ENCODE measurements at regions not wholly inside any gene's neighbourhood (a gene's known extent, or its start where the extent isn't known, plus 50 kb on each side); places are given as distances from the start of the nearest gene placed in this dataset.

DNA sequence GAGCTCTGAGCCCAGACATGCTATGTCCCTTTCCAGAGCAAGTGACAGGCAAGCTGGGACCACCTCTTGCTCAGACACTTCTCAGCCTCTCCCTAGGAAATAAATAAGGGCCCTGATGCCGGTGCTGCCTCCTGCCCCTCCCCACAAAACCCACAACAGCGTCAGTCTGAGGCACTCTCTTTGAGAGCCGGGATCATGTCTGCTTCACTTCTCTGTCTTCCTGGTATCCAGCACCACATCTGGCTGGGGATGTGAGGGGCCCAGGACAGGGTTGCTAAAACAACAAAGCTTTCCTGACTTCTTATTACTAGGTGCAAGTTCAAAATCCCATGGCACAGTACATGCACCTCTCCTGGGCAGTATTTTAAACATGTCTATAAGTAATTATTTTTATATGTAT, 103.9 kb upstream of the GLI2 start:
- H3K79me2 ChIP-seq (ENCODE audit: control insufficient read depth in 1 of 2, insufficient read depth in 2 of 2, low read length in 2 of 2): no peaks in the 10 kb centered on the region
- no peak overlapping the region for H3K9ac ChIP-seq (replicated peaks in 1 of 4; ENCODE audit: extremely low read depth in 1 of 4, low read depth in 3 of 4, low read length in 3 of 4)
- H2BK15ac ChIP-seq (ENCODE audit: low read length): no peak overlapping the region
- no peaks in the 10 kb centered on the region for H3K36me3 ChIP-seq (ENCODE audit: control insufficient read depth in 2 of 4, insufficient read depth in 4 of 4, low read length in 3 of 4)
- no peak overlapping the region for H3K56ac ChIP-seq (replicated peaks; ENCODE audit: insufficient read length, low read depth, low read length)
- peaks cover 0 to 2% of the 10 kb centered on the region in 2 experiments for H4K20me1 ChIP-seq (replicated peaks in 1 of 2; ENCODE audit: control insufficient read depth in 1 of 2, insufficient read depth in 2 of 2, low read length in 2 of 2)
- POLR2A ChIA-PET (ENCODE audit: partially characterized antibody): no interaction called here
- H2BK20ac ChIP-seq (ENCODE audit: low read length): no peak overlapping the region
- CTCF ChIA-PET (ENCODE audit: partially characterized antibody): interaction anchor here (0.9 to 1.4 kb wide), 2 partner anchors 18 to 319 kb away, joined by 3 to 4 read pairs; no protein-coding TSS in a partner anchor
- H3K4me2 ChIP-seq (ENCODE audit: insufficient read depth in 1 of 2, low read depth in 2 of 2, low read length in 2 of 2): no peak overlapping the region
- no peak overlapping the region for H2BK120ac ChIP-seq (replicated peaks; ENCODE audit: low read depth, low read length)
- peaks cover 2% of the 10 kb centered on the region; the same call in 1 of the 2 replicates for H3K23me2 ChIP-seq (ENCODE audit: low read depth, low read length)
- peaks cover 0 to 4% (median 0%) of the 10 kb centered on the region in 4 experiments; a peak in 1 of 7 replicates for H3K4me1 ChIP-seq (replicated peaks in 1 of 4; ENCODE audit: control insufficient read depth in 3 of 4, insufficient read depth in 4 of 4, low read length in 3 of 4)
- no peak overlapping the region for H4K5ac ChIP-seq (ENCODE audit: insufficient read length, low read depth, low read length)
- H2AK5ac ChIP-seq (ENCODE audit: low read depth, low read length): no peak overlapping the region
- no peak overlapping the region for H3K27ac ChIP-seq (ENCODE audit: low read depth, low read length)
- H3K9me3 ChIP-seq (ENCODE audit: insufficient read depth in 2 of 2, low read depth in 1 of 2, low read length in 1 of 2): no peaks in the 10 kb centered on the region
- no peak overlapping the region for H2BK12ac ChIP-seq (ENCODE audit: low read depth, low read length)
- H3K23ac ChIP-seq (ENCODE audit: insufficient read length): no peak overlapping the region
- no peaks in the 10 kb centered on the region for H3K79me1 ChIP-seq (ENCODE audit: low read depth, low read length)
- DNase-seq (ENCODE audit: low read depth in 1 of 2, low spot score in 2 of 2) (no peak), FAIRE-seq (no peak)
- H3K27me3 ChIP-seq (replicated peaks in 1 of 4; ENCODE audit: control insufficient read depth in 3 of 4, extremely low read depth in 1 of 4, insufficient read depth in 3 of 4, low read length in 3 of 4): peaks cover 0 to 15% (median 5%) of the 10 kb centered on the region in 4 experiments; a peak in 5 of 7 replicates
- no peak overlapping the region for H3K14ac ChIP-seq (ENCODE audit: insufficient read length)
- WGBS, 2 experiments (ENCODE audit: extremely low coverage in 1 of 2, insufficient coverage in 1 of 2, insufficient read length in 1 of 2, insufficient replicate concordance in 2 of 2, low coverage in 1 of 2, low lambda C conversion rate in 2 of 2, missing lambda C conversion rate in 1 of 2): 86% methylated on average over 3 of the region's 3 CpGs; no CpG with 5 or more reads in 1 of the 2 experiments
- H3K4me3 ChIP-seq (ENCODE audit: extremely low read depth in 1 of 4, insufficient read depth in 2 of 4, low read depth in 3 of 4, low read length in 4 of 4): no peak overlapping the region
- no peak overlapping the region for H2AFZ ChIP-seq (ENCODE audit: low read length)
- H4K8ac ChIP-seq (ENCODE audit: extremely low read depth, insufficient read depth, low read length): no peak overlapping the region
- no peak overlapping the region for H4K91ac ChIP-seq (replicated peaks; ENCODE audit: insufficient read length, low read length)
- no peak overlapping the region for H3K18ac ChIP-seq (ENCODE audit: extremely low read depth, low read length)
- no peak overlapping the region for H3K4ac ChIP-seq (replicated peaks; ENCODE audit: insufficient read length, low read depth, low read length)
- no peak overlapping the region for H2BK5ac ChIP-seq (ENCODE audit: low read depth, low read length)
- TF ChIP-seq TAF1 (IDR thresholded peaks at IDR 0.05; ENCODE audit: low read depth, low read length): no peak
- no peak for TF ChIP-seq CBX8 (IDR thresholded peaks at IDR 0.05; ENCODE audit: borderline replicate concordance, low read depth, low read length)
- TF ChIP-seq JUND (IDR thresholded peaks at IDR 0.05; ENCODE audit: low read length): no peak
- TF ChIP-seq HDAC6 (IDR thresholded peaks at IDR 0.05; ENCODE audit: low read depth, low read length): no peak
- TF ChIP-seq, protein P1, sequence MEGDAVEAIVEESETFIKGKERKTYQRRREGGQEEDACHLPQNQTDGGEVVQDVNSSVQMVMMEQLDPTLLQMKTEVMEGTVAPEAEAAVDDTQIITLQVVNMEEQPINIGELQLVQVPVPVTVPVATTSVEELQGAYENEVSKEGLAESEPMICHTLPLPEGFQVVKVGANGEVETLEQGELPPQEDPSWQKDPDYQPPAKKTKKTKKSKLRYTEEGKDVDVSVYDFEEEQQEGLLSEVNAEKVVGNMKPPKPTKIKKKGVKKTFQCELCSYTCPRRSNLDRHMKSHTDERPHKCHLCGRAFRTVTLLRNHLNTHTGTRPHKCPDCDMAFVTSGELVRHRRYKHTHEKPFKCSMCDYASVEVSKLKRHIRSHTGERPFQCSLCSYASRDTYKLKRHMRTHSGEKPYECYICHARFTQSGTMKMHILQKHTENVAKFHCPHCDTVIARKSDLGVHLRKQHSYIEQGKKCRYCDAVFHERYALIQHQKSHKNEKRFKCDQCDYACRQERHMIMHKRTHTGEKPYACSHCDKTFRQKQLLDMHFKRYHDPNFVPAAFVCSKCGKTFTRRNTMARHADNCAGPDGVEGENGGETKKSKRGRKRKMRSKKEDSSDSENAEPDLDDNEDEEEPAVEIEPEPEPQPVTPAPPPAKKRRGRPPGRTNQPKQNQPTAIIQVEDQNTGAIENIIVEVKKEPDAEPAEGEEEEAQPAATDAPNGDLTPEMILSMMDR (IDR thresholded peaks at IDR 0.05; ENCODE audit: control extremely low read depth in 1 of 3, insufficient read depth in 1 of 3, low read depth in 1 of 3, low read length in 3 of 3): no peak
- TF ChIP-seq BRCA1 (IDR thresholded peaks at IDR 0.05; ENCODE audit: low read depth, low read length): no peak
- no peak for TF ChIP-seq EP300 (IDR thresholded peaks at IDR 0.05; ENCODE audit: borderline replicate concordance in 1 of 2, low read depth in 2 of 2, low read length in 2 of 2)
- TF ChIP-seq TAF7 (optimal IDR thresholded peaks at IDR 0.05; ENCODE audit: borderline replicate concordance, low read depth, low read length): no peak
- no peak for TF ChIP-seq RNF2 (IDR thresholded peaks at IDR 0.05; ENCODE audit: borderline replicate concordance, low read depth, low read length, missing control alignments, poor library complexity, severe bottlenecking)
- TF ChIP-seq SIX5 (IDR thresholded peaks at IDR 0.05; ENCODE audit: low read depth, low read length): no peak
- no peak for TF ChIP-seq EZH2 (IDR thresholded peaks at IDR 0.05; ENCODE audit: low read depth, low read length, severe bottlenecking)
